ENCODE measurements at regions not wholly inside any gene's neighbourhood (a gene's known extent, or its start where the extent isn't known, plus 50 kb on each side); places are given as distances from the start of the nearest gene placed in this dataset.

DNA sequence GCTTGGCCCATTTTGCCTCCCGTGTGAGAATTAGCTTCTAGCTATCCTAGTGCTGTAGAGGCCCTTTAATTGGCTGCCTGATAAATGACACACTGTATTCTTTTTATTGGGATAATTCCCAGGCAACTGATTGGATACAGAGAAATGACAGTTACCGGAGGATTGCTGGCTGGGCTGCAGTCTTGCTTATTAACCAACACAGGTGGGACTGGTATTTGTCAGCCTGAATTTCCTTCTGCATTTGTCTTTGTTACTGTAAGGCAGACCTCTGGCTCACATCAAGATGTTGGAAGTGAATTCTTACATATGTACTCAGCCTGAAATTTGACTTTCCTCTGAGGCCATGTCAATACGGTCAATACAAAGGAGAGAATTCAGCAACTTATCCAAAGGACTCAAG is 650.8 kb upstream of the SOX9 start:
- TF ChIP-seq EZH2 (IDR thresholded peaks at IDR 0.05; ENCODE audit: low read length, unreplicated experiment) (no peak), EZH2phosphoT487 (IDR thresholded peaks at IDR 0.05; ENCODE audit: borderline replicate concordance, low read length) (no peak)
- TF ChIP-seq, protein P1, sequence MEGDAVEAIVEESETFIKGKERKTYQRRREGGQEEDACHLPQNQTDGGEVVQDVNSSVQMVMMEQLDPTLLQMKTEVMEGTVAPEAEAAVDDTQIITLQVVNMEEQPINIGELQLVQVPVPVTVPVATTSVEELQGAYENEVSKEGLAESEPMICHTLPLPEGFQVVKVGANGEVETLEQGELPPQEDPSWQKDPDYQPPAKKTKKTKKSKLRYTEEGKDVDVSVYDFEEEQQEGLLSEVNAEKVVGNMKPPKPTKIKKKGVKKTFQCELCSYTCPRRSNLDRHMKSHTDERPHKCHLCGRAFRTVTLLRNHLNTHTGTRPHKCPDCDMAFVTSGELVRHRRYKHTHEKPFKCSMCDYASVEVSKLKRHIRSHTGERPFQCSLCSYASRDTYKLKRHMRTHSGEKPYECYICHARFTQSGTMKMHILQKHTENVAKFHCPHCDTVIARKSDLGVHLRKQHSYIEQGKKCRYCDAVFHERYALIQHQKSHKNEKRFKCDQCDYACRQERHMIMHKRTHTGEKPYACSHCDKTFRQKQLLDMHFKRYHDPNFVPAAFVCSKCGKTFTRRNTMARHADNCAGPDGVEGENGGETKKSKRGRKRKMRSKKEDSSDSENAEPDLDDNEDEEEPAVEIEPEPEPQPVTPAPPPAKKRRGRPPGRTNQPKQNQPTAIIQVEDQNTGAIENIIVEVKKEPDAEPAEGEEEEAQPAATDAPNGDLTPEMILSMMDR (conservative IDR thresholded peaks at IDR 0.05; ENCODE audit: low read depth, low read length), result no peak
